Panc1 (cell line): ENCODE measurements at regions not wholly inside any gene's neighbourhood (a gene's known extent, or its start where the extent isn't known, plus 50 kb on each side); places are given as distances from the start of the nearest gene placed in this dataset.

Experiments
- ATAC-seq: fragments of 200-7000 bp; cut with Tn5 transposase; 2 replicates; pipeline ENCODE4 v1.9.1; 2020; ENCODE audit warnings: mild to moderate bottlenecking, moderate library complexity
- BruUV-seq: library from RNA; stranded (reverse); fragments of 400-500 nt; replicated peaks from 2 replicates; lab custom pipeline; 2021; lab: Mats Ljungman, UMichigan
- CTCF ChIA-PET: fragments of 300-600 bp; sonication (Branson Sonifier 250); formaldehyde crosslinking; loops from one replicate; lab custom pipeline; 2022; ENCODE audit warnings: antibody characterized with exemption; lab: Charles Lee
- POLR2A ChIA-PET: fragments of 300-600 bp; sonication (Branson Sonifier 250); formaldehyde crosslinking; loops from one replicate; lab custom pipeline; 2022; ENCODE audit warnings: antibody characterized with exemption; lab: Charles Lee
- DNase-seq: peaks from one replicate; pipeline ENCODE4 v3.0.0-alpha.2; 2010; ENCODE audit warnings: low read depth, low spot score
- H3K27ac ChIP-seq: 2 replicates; pipeline ENCODE4 v1.5.1; 2011; ENCODE audit warnings: mild to moderate bottlenecking, low read length, inconsistent platforms
- H3K27me3 ChIP-seq: fragments of 200-500 bp; sonication (Bioruptor generic); 2 replicates; pipeline ENCODE4 v1.6.0; 2014; ENCODE audit warnings: low read length, inconsistent platforms; ENCODE audit not compliant: control insufficient read depth, insufficient read depth
- H3K36me3 ChIP-seq: fragments of 200-500 bp; sonication (Bioruptor generic); 2 replicates; pipeline ENCODE4 v1.5.1; 2014; ENCODE audit warnings: inconsistent platforms, mild to moderate bottlenecking, low read length, moderate library complexity; ENCODE audit not compliant: control insufficient read depth, insufficient read depth
- H3K4me1 ChIP-seq: 2 replicates; pipeline ENCODE4 v1.5.1; 2011; ENCODE audit warnings: inconsistent platforms, mild to moderate bottlenecking, low read length, moderate library complexity; ENCODE audit not compliant: control insufficient read depth, insufficient read depth
- H3K4me3 ChIP-seq, 2 experiments: 2 replicates each; pipeline ENCODE4 v1.5.1; 2011 to 2012; ENCODE audit warnings: low read depth in 2 of 2, low read length in 2 of 2, mild to moderate bottlenecking in 2 of 2, inconsistent platforms in 1 of 2, moderate library complexity in 1 of 2
- H3K9me3 ChIP-seq: fragments of 200-500 bp; sonication (Bioruptor generic); 2 replicates; pipeline ENCODE4 v1.5.1; 2014; ENCODE audit warnings: low read depth, mild to moderate bottlenecking, inconsistent platforms, low read length, moderate library complexity; ENCODE audit not compliant: control insufficient read depth, insufficient read depth
- POLR2AphosphoS5 ChIP-seq: IDR thresholded peaks from 2 replicates; pipeline ENCODE4 v1.6.1; 2012; ENCODE audit warnings: mild to moderate bottlenecking, low read depth, low read length, moderate library complexity
- REST ChIP-seq, 2 experiments: IDR thresholded peaks; 2 replicates each; pipeline ENCODE4 v1.6.1; 2011 to 2012; ENCODE audit warnings: low read depth in 2 of 2, control low read depth in 1 of 2, low read length in 1 of 2, mild to moderate bottlenecking in 1 of 2, moderate library complexity in 1 of 2; ENCODE audit not compliant: insufficient read depth in 1 of 2
- SIN3A ChIP-seq: IDR thresholded peaks from 2 replicates; pipeline ENCODE4 v1.6.1; 2012; ENCODE audit warnings: low read depth, mild to moderate bottlenecking, low read length, moderate library complexity, borderline replicate concordance; ENCODE audit not compliant: insufficient read depth
- TCF7L2 ChIP-seq: IDR thresholded peaks from 2 replicates; pipeline ENCODE4 v1.6.1; 2011; ENCODE audit warnings: mild to moderate bottlenecking, low read depth, low read length, inconsistent platforms
- in situ Hi-C: cut with HindIII; loops from 2 replicates; pipeline ENCODE4 v1.10.0; 2016; ENCODE audit warnings: low sequenced_read_pairs, low pct_unique_long_range_greater_than_20kb
- intact Hi-C: fragments of 100-400 bp; cut with micrococcal nuclease; formaldehyde crosslinking; loops from one replicate; pipeline ENCODE4 v1.10.0; 2022; ENCODE audit not compliant: unreplicated experiment
- TF ChIP-seq, protein P1 (sequence below): fragments of 450-650 bp; IDR thresholded peaks from 2 replicates; pipeline ENCODE4 v1.5.1; 2017; ENCODE audit warnings: mild to moderate bottlenecking

GRCh38 chr20:17807651-17808050 is 107.9 kb downstream of the BANF2 start:
- Histone ChIP-seq H3K27ac (no peak overlapping the region), H3K4me1 (peaks cover 8% of the 10 kb centered on the region), H3K36me3 (no peaks in the 10 kb centered on the region), H3K9me3 (no peaks in the 10 kb centered on the region), H3K4me3 (no peak overlapping the region), H3K27me3 (no peaks in the 10 kb centered on the region)
- POLR2A ChIA-PET = no interaction called here
- no TSS peak for BruUV-seq
- intact Hi-C loops = no loop called here
- no peak for ATAC-seq
- in situ Hi-C loops = no loop called here
- CTCF ChIA-PET = no interaction called here
- DNase-seq = no peak
- TF ChIP-seq, protein P1, sequence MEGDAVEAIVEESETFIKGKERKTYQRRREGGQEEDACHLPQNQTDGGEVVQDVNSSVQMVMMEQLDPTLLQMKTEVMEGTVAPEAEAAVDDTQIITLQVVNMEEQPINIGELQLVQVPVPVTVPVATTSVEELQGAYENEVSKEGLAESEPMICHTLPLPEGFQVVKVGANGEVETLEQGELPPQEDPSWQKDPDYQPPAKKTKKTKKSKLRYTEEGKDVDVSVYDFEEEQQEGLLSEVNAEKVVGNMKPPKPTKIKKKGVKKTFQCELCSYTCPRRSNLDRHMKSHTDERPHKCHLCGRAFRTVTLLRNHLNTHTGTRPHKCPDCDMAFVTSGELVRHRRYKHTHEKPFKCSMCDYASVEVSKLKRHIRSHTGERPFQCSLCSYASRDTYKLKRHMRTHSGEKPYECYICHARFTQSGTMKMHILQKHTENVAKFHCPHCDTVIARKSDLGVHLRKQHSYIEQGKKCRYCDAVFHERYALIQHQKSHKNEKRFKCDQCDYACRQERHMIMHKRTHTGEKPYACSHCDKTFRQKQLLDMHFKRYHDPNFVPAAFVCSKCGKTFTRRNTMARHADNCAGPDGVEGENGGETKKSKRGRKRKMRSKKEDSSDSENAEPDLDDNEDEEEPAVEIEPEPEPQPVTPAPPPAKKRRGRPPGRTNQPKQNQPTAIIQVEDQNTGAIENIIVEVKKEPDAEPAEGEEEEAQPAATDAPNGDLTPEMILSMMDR = no peak
- TF ChIP-seq SIN3A = no peak
- TF ChIP-seq TCF7L2 = no peak
- no peak for TF ChIP-seq POLR2AphosphoS5
- no peak for TF ChIP-seq REST (IDR thresholded peaks at IDR 0.05; ENCODE audit: insufficient read depth in 1 of 2, low read depth in 2 of 2, low read length in 1 of 2)

DNA sequence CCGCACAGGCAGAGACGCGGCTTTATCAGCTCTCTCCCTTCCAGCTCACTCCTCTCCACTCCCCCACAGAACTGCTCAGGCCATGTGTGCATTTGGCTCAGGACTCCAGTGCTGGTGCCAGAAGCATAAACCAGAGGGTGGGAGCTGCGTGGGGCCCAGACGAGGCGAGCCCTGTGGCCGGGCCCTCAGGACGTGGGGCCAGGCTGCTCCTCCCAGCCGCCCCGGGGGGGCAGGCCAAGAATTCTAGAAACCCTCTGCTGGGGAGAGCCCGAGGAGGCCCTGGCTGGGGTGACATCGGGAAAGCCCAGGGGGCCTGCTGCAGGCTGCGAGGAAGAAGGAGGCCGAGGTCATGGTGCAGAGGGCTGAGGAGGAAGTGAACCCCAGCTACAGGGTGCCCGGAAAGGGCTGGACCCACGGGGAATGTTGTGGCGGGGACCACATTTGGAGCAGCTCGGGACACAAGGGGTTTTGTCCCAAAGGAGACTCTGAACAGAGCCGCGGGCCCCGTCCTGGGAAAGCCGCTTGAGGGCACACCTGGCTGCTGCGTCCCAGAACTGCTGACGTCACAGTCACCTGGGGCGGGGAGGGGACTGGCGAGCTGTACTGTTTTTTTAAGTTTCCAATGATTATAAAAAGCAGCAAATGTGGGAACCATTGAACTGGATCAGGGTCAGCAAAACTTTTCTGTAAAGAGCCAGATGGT is 107.1 kb downstream of the BANF2 start:
- Histone ChIP-seq H3K36me3 (no peaks in the 10 kb centered on the region), H3K27ac (no peak overlapping the region), H3K9me3 (no peaks in the 10 kb centered on the region), H3K27me3 (no peaks in the 10 kb centered on the region), H3K4me1 (peaks cover 8% of the 10 kb centered on the region), H3K4me3 (no peak overlapping the region)
- TF ChIP-seq TCF7L2 = no peak
- no peak for TF ChIP-seq REST (IDR thresholded peaks at IDR 0.05; ENCODE audit: insufficient read depth in 1 of 2, low read depth in 2 of 2, low read length in 1 of 2)
- TF ChIP-seq, protein P1 = no peak
- TF ChIP-seq POLR2AphosphoS5 = no peak
- no peak for TF ChIP-seq SIN3A
- DNase-seq (no peak), ATAC-seq (peak; percentile 59)
- ChIA-PET CTCF (no interaction called here), POLR2A (no interaction called here)
- intact Hi-C loops (no loop called here), in situ Hi-C loops (no loop called here)
- BruUV-seq = no TSS peak
